GM12878 (cell line): ENCODE measurements at regions not wholly inside any gene's neighbourhood (a gene's known extent, or its start where the extent isn't known, plus 50 kb on each side); places are given as distances from the start of the nearest gene placed in this dataset.

Source experiments
- ATAC-seq: fragments of 200-7000 bp; cut with Tn5 transposase; 3 replicates; pipeline ENCODE4 v1.9.1; 2020; ENCODE audit warnings: mild to moderate bottlenecking, moderate library complexity
- BruUV-seq: library from RNA; stranded (reverse); fragments of 400-500 nt; replicated peaks from 2 replicates; lab custom pipeline; 2021; lab: Mats Ljungman, UMichigan
- CTCF ChIA-PET: fragments of 300-600 bp; sonication (Branson Sonifier 250); formaldehyde crosslinking; extraction: SDS; loops from one replicate; lab custom pipeline; 2021; ENCODE audit warnings: inconsistent platforms; lab: Yijun Ruan, JAX
- POLR2A ChIA-PET: fragments of 350-600 bp; formaldehyde crosslinking; extraction: SDS; loops from one replicate; lab custom pipeline; 2021; ENCODE audit warnings: inconsistent platforms; lab: Charles Lee
- RAD21 ChIA-PET: fragments of 300-600 bp; sonication (Branson Sonifier 250); formaldehyde crosslinking; loops from one replicate; lab custom pipeline; 2023; ENCODE audit warnings: antibody characterized with exemption; ENCODE audit not compliant: unreplicated experiment; lab: Charles Lee
- SMC1A ChIA-PET: fragments of 300-600 bp; sonication (Branson Sonifier 250); formaldehyde crosslinking; loops from one replicate; lab custom pipeline; 2023; ENCODE audit not compliant: unreplicated experiment, uncharacterized antibody; lab: Charles Lee
- DNase-seq: peaks from one replicate; pipeline ENCODE4 v3.0.0-alpha.2; 2011; ENCODE audit warnings: low read depth, low spot score
- FAIRE-seq: peaks from 3 replicates; lab custom pipeline; 2011; peaks lifted over from hg19 to GRCh38; lab: Jason Lieb, UNC
- H2AFZ ChIP-seq: 2 replicates; pipeline ENCODE4 v1.6.0; 2011; ENCODE audit warnings: low read depth, low read length, control low read depth; ENCODE audit not compliant: control insufficient read depth
- H3K27ac ChIP-seq: 2 replicates; pipeline ENCODE4 v1.5.1; 2011; ENCODE audit warnings: control low read depth; ENCODE audit not compliant: control insufficient read depth, insufficient read depth
- H3K27me3 ChIP-seq, 2 experiments: replicated peaks in 1 of 2; 2 replicates each; pipeline versions ENCODE4 v1.6.0 to v1.6.1; 2011; ENCODE audit warnings: low read length in 1 of 2; ENCODE audit not compliant: control insufficient read depth in 2 of 2, insufficient read depth in 2 of 2
- H3K36me3 ChIP-seq, 2 experiments: 2 replicates each; pipeline ENCODE4 v1.5.1; 2011; ENCODE audit warnings: low read length in 1 of 2; ENCODE audit not compliant: control insufficient read depth in 2 of 2, insufficient read depth in 2 of 2
- H3K4me1 ChIP-seq: 2 replicates; pipeline ENCODE4 v1.6.1; 2011; ENCODE audit warnings: mild to moderate bottlenecking, low read length, moderate library complexity, mixed read lengths; ENCODE audit not compliant: control insufficient read depth, insufficient read depth
- H3K4me2 ChIP-seq: 2 replicates; pipeline ENCODE4 v1.6.0; 2011; ENCODE audit warnings: control low read depth; ENCODE audit not compliant: control insufficient read depth, insufficient read depth
- H3K4me3 ChIP-seq: fragments of 200-600 bp; sonication (generic); 2 replicates; pipeline ENCODE4 v1.5.1; 2016
- H3K79me2 ChIP-seq: 2 replicates; pipeline ENCODE4 v1.6.0; 2011; ENCODE audit warnings: low read length; ENCODE audit not compliant: control insufficient read depth, insufficient read depth
- H3K9ac ChIP-seq: 2 replicates; pipeline ENCODE4 v1.8.0; 2011; ENCODE audit warnings: low read length, control low read depth, mixed read lengths; ENCODE audit not compliant: control insufficient read depth, insufficient read depth
- H3K9me3 ChIP-seq: replicated peaks from 3 replicates; pipeline ENCODE4 v1.5.1; 2011; ENCODE audit warnings: mild to moderate bottlenecking, low read length; ENCODE audit not compliant: control insufficient read depth, insufficient read depth
- H4K20me1 ChIP-seq: 2 replicates; pipeline ENCODE4 v1.6.0; 2011; ENCODE audit not compliant: control insufficient read depth, insufficient read depth
- CTCF ChIP-seq, 3 experiments: IDR thresholded peaks in 2 of 3; conservative IDR thresholded peaks in 1 of 3; 2 replicates each; pipeline ENCODE4 v1.5.1; 2011; ENCODE audit warnings: low read depth in 3 of 3, low read length in 3 of 3, mild to moderate bottlenecking in 3 of 3, control low read depth in 2 of 3, moderate library complexity in 2 of 3, inconsistent platforms in 1 of 3, mixed read lengths in 1 of 3; ENCODE audit not compliant: control insufficient read depth in 2 of 3, insufficient read depth in 1 of 3; ENCODE audit errors: extremely low read depth in 1 of 3
- CUX1 ChIP-seq: IDR thresholded peaks from 2 replicates; pipeline ENCODE4 v1.6.1; 2012; ENCODE audit warnings: improper control_type of control experiment, low read depth, low read length; ENCODE audit not compliant: insufficient replicate concordance
- ESRRA ChIP-seq: IDR thresholded peaks from 2 replicates; pipeline ENCODE4 v1.6.1; 2012; ENCODE audit warnings: mild to moderate bottlenecking, low read length, improper control_type of control experiment
- EZH2 ChIP-seq: IDR thresholded peaks from 2 replicates; pipeline ENCODE4 v1.6.1; 2012; ENCODE audit warnings: low read depth, mild to moderate bottlenecking, control low read depth, inconsistent platforms, low read length, borderline replicate concordance; ENCODE audit not compliant: control insufficient read depth
- NBN ChIP-seq: fragments of 450-650 bp; IDR thresholded peaks from 2 replicates; pipeline ENCODE4 v1.6.1; 2016
- NR2F1 ChIP-seq: fragments of 450-650 bp; conservative IDR thresholded peaks from 2 replicates; pipeline ENCODE4 v1.6.1; 2017; ENCODE audit warnings: mild to moderate bottlenecking
- PAX8 ChIP-seq: fragments of 450-650 bp; IDR thresholded peaks from 2 replicates; pipeline ENCODE4 v1.6.1; 2017; ENCODE audit warnings: mild to moderate bottlenecking, moderate library complexity
- RAD21 ChIP-seq: IDR thresholded peaks from 2 replicates; pipeline ENCODE4 v1.6.1; 2011; ENCODE audit warnings: mild to moderate bottlenecking, low read depth, low read length, moderate library complexity; ENCODE audit not compliant: insufficient read depth
- RB1 ChIP-seq: fragments of 450-650 bp; formaldehyde crosslinking; IDR thresholded peaks from 2 replicates; pipeline ENCODE4 v1.6.1; 2017; ENCODE audit warnings: mild to moderate bottlenecking, borderline replicate concordance
- SMAD1 ChIP-seq: fragments of 450-650 bp; IDR thresholded peaks from 2 replicates; pipeline ENCODE4 v1.6.1; 2018; ENCODE audit warnings: mild to moderate bottlenecking, low read depth; ENCODE audit not compliant: partially characterized antibody
- SMC3 ChIP-seq: IDR thresholded peaks from 2 replicates; pipeline ENCODE4 v1.6.1; 2011; ENCODE audit warnings: low read length, improper control_type of control experiment, borderline replicate concordance
- SREBF2 ChIP-seq: IDR thresholded peaks from 2 replicates; pipeline ENCODE4 v1.6.1; 2012; ENCODE audit warnings: mild to moderate bottlenecking, low read length
- YY1 ChIP-seq: IDR thresholded peaks from 2 replicates; pipeline ENCODE4 v1.6.1; 2011; ENCODE audit warnings: low read depth, mild to moderate bottlenecking, low read length
- WGBS: methylation state at CpG from one replicate; pipeline ENCODE4 v1.1.6; 2016; ENCODE audit warnings: low lambda C conversion rate; ENCODE audit not compliant: insufficient replicate concordance, insufficient coverage; ENCODE audit errors: missing lambda C conversion rate; 5-methylcytosine and 5-hydroxymethylcytosine counted together
- in situ Hi-C: fragments of 300-500 bp; cut with MboI; formaldehyde crosslinking; loops from 9 replicates; pipeline ENCODE4 v1.14.3; 2018; ENCODE audit warnings: mixed read lengths
- intact Hi-C: fragments of 100-400 bp; cut with micrococcal nuclease; formaldehyde crosslinking; loops from one replicate; pipeline ENCODE4 v1.14.2; 2022; ENCODE audit not compliant: unreplicated experiment

DNA sequence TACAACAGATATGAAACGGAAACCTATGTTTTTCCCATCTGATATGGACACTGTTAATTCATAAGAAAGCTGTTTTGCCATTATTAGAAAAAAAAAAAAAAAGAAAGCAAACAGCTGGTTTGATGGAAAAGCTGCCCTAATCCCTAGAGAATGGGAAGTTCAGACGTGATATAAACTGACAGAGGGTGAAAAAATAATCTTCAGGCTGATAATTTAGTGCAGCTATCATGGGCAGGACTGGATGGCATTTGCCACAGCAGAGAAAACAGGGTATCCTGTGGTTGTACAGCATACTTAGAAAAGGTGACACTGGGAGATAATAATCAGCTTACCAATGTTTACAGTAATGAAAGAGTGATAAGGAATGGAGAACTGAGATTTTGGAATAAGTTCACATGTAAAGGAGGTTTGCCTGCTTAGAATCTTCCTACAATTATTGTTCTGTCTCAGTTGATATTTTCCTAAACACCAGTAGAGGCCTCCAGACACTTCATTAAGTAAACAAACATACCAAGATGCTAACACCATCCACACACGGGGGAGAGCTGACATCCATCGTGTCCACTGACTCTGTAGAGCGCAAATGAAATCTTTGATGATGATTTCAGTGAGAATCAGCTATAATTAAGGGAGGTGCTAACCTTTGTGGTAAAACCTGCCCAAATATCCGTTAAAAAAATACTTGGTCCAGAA lies 211.6 kb upstream of the MMADHC start:
- Histone ChIP-seq H3K4me2 (no peak overlapping the region), H2AFZ (no peak overlapping the region), H4K20me1 (no peaks in the 10 kb centered on the region), H3K79me2 (no peaks in the 10 kb centered on the region), H3K27me3 (no peaks in the 10 kb centered on the region), H3K4me3 (no peak overlapping the region), H3K9ac (no peak overlapping the region), H3K36me3 (no peaks in the 10 kb centered on the region), H3K27ac (no peak overlapping the region), H3K9me3 (no peaks in the 10 kb centered on the region), H3K4me1 (no peaks in the 10 kb centered on the region)
- FAIRE-seq: no peak
- ChIA-PET CTCF (interaction anchor here (0.5 to 1.8 kb wide), 9 partner anchors 15 to 1440 kb away, joined by 3 to 4 read pairs (median 3); no protein-coding TSS in a partner anchor), SMC1A (interaction anchor here (1.1 kb wide), 1 partner anchor 673 kb away, joined by 3 read pairs; no protein-coding TSS in a partner anchor), POLR2A (interaction anchor here (0.5 kb wide), 1 partner anchor 794 kb away, joined by 3 read pairs; no protein-coding TSS in a partner anchor), RAD21 (interaction anchor here (0.6 to 2.0 kb wide), 3 partner anchors 11 to 1440 kb away, joined by 3 to 7 read pairs (median 4); no protein-coding TSS in a partner anchor)
- ATAC-seq: peak; percentile 60
- in situ Hi-C loops (no loop called here), intact Hi-C loops (loop anchor here (5.0 kb wide), 1 partner anchor 688 kb away; the partner anchor contains the start of gene RND3)
- no peak for TF ChIP-seq RB1
- no peak for TF ChIP-seq ESRRA
- no peak for TF ChIP-seq SMAD1
- TF ChIP-seq SMC3: peak; percentile 15; the same call in 1 of the 2 replicates
- no peak for TF ChIP-seq EZH2
- no peak for TF ChIP-seq SREBF2
- no peak for TF ChIP-seq NBN
- TF ChIP-seq CUX1: no peak
- no peak for TF ChIP-seq YY1
- TF ChIP-seq NR2F1: no peak
- TF ChIP-seq PAX8: no peak
- TF ChIP-seq CTCF (IDR thresholded peaks at IDR 0.05 in 2 of 3, conservative IDR thresholded peaks at IDR 0.05 in 1 of 3; ENCODE audit: control insufficient read depth in 2 of 3, extremely low read depth in 1 of 3, insufficient read depth in 1 of 3, low read depth in 3 of 3, low read length in 3 of 3): peak in 2 of 3 experiments; percentile 19 to 51; a peak in 3 of 6 replicates
- TF ChIP-seq RAD21: peak; percentile 51
- no peak for DNase-seq
- BruUV-seq: no TSS peak
- WGBS: 13% methylated on average over 6 of the region's 6 CpGs
